ENCODE measurements at regions not wholly inside any gene's neighbourhood (a gene's known extent, or its start where the extent isn't known, plus 50 kb on each side); places are given as distances from the start of the nearest gene placed in this dataset.

GRCh38 chr4:4643306-4643705 lies 101.5 kb upstream of the STX18 start:
- TF ChIP-seq CTCF (IDR thresholded peaks at IDR 0.05) (no peak), EP300 (IDR thresholded peaks at IDR 0.05; ENCODE audit: low read depth) (no peak), POLR2A (IDR thresholded peaks at IDR 0.05) (no peak), POLR2AphosphoS5 (IDR thresholded peaks at IDR 0.05) (no peak)
